ENCODE measurements at regions not wholly inside any gene's neighbourhood (a gene's known extent, or its start where the extent isn't known, plus 50 kb on each side); places are given as distances from the start of the nearest gene placed in this dataset.
A peak's percentile ranks its signal among the peaks of the same experiment; 100 is the strongest.

- TF ChIP-seq CTCF (IDR thresholded peaks at IDR 0.05; ENCODE audit: insufficient read depth, low read length), result no peak
- no peak overlapping the region for H3K4me3 ChIP-seq (ENCODE audit: low read depth, low read length)
- DNase-seq (ENCODE audit: low read depth), result no peak
Measured at GRCh38 chr1:67991546-67991945, 58.9 kb downstream of the DIRAS3 start.

- H3K4me3 ChIP-seq (ENCODE audit: low read depth, low read length), result no peak overlapping the region
- no peak for TF ChIP-seq CTCF (IDR thresholded peaks at IDR 0.05; ENCODE audit: insufficient read depth, low read length)
- DNase-seq (ENCODE audit: low read depth), result no peak
Measured at GRCh38 chr1:67988066-67988465, 62.4 kb downstream of the DIRAS3 start.

- DNase-seq (ENCODE audit: low read depth), result peak; percentile 95
- no peak for TF ChIP-seq CTCF (IDR thresholded peaks at IDR 0.05; ENCODE audit: insufficient read depth, low read length)
- H3K4me3 ChIP-seq (ENCODE audit: low read depth, low read length), result no peak overlapping the region
Measured at GRCh38 chr1:67987046-67987799, 63.2 kb downstream of the DIRAS3 start.

- DNase-seq (ENCODE audit: low read depth), result no peak
- no peak overlapping the region for H3K4me3 ChIP-seq (ENCODE audit: low read depth, low read length)
- no peak for TF ChIP-seq CTCF (IDR thresholded peaks at IDR 0.05; ENCODE audit: insufficient read depth, low read length)
Measured at GRCh38 chr1:67983867-67984266, 66.6 kb downstream of the DIRAS3 start.

GRCh38 chr1:67980028-67980427 is 70.4 kb downstream of the DIRAS3 start:
- no peak for TF ChIP-seq CTCF (IDR thresholded peaks at IDR 0.05; ENCODE audit: insufficient read depth, low read length)
- H3K4me3 ChIP-seq (ENCODE audit: low read depth, low read length), result no peak overlapping the region
- peak; percentile 63 for DNase-seq (ENCODE audit: low read depth)

GRCh38 chr1:67979532-67979931 is 70.9 kb downstream of the DIRAS3 start:
- TF ChIP-seq CTCF (IDR thresholded peaks at IDR 0.05; ENCODE audit: insufficient read depth, low read length), result no peak
- H3K4me3 ChIP-seq (ENCODE audit: low read depth, low read length), result no peak overlapping the region
- no peak for DNase-seq (ENCODE audit: low read depth)
